HG02623 (cell line): ENCODE measurements at regions not wholly inside any gene's neighbourhood (a gene's known extent, or its start where the extent isn't known, plus 50 kb on each side); places are given as distances from the start of the nearest gene placed in this dataset.
A peak's percentile ranks its signal among the peaks of the same experiment; 100 is the strongest.

Source experiments
- ATAC-seq: cut with Tn5 transposase; IDR thresholded peaks from one replicate; pipeline ENCODE4 v1.9.1; 2021; ENCODE audit warnings: moderate library complexity; ENCODE audit not compliant: unreplicated experiment

DNA sequence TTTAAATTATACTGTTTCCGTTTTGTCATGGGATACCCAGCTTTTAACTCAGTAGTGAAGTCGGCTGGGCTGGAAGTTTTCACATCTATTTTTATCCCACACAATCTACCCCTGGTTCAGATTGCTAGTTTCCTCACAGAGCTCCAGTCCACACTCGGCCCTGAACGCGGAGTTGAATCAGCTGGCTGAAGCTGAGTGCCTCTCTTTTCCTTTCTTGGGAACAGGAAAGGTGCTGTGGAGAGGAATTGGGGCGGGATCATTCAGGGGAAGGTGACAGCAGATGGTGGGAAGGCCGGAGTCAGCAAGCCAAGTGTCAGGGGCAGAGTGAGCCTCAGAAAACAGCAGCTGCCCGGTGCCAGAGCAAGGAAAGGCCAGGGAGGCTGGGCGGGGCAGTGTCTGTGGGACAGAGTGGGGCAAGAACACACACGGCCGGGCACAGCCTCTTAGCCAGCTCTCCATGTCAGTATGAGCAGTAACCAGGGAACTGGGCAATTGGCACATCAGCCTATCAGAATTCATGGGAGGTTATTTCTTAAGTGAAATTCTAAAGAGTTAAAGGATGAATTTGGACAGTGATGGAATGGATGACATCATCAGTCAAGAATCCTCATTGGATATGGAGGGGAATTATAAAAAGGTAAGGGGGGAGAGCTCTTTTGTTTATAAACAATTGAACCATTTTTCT is 135.7 kb upstream of the IL12A start:
- no peak for ATAC-seq

DNA sequence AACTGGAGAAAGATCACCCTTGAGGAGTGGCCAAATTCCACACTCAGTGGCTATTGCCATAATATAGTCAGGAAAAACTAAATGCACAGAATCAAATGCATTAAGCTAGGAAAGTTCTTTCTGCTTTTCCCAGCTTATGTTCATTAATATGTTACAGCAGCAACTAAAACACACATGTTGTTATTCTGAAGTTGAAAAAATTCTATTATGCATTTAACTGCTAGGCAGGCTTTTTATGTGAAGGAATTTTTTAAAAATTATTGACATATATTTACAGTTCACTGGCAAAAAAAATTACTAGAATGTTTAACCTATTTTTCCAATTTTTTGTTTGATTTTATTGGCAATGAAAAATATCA is 135.2 kb upstream of the IL12A start:
- ATAC-seq: no peak

DNA sequence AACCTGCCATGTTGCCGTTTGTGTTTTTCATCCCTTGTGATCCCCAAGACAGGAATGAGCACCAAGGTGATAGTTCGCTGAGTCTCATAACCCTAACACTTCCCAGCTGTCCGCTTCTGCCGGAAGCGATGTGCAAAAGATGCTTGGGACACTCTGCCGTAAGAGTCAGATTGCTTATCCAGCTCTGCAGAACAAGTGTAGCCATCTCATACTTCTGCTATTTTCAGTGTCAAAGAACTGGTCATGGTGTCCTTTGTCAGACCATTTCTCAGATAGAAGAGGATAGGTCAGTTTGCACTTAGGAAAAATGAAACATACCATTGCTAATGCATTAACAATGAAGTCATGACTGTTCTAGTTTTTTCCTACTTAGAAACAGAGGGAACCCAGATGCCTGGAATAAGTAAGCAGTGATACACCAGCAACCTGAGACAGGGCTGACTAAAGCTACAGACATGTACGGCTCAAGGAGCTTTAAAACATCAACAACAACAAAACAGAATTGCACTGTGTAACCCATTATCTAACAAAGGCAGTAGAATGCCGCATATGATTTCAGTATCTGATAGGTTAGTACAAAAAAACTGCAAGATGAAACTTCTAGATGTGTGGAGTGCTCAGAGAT is 134.0 kb upstream of the IL12A start:
- ATAC-seq: no peak

GRCh38 chr3:159855599-159856346 is 132.9 kb upstream of the IL12A start:
- ATAC-seq: no peak

DNA sequence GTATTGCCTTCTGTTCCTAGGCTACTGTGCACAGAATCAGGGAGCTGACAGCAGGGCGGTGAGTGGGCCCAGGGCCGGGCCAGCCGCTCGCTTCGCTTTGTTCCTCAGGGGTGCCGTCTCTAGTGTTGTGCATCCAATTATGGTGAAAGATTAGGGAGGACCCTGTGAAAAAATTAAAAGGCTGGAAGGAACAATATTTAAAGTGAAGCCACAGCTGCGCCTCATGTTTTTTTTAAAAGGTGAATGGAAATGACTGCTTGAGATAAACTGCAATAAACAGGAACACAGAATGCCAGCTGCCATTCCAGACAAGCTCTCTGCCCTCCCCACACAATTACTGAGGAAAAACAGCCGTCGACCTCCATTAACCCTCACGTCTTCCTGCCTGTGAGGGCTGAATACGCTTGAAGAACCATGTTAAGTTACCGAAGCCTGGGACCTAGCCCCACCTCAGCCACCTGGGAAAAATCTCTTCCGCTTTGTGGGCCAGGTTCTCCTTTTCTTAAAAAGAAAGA is 132.0 kb upstream of the IL12A start:
- ATAC-seq: no peak

- ATAC-seq: no peak
Measured at GRCh38 chr3:159857840-159858239, 130.8 kb upstream of the IL12A start.

DNA sequence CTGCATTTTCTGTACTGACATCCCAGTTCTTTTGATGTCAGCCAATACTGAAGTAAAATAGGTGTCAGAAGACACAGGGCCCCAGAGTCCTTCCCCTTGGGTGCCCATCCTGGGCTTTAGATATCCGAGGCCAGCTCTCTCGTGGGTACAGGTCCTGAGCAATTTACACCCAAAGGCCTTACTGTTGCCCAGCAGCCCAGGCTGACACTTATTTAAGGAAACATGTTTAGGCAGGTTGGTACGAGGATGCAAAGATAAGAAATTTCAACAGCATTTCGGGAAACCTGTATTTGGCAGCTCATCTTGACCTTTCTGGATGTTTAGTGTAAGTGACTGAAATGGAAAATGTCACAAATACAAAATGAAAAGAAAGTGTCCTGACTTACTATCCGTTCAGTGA is 130.0 kb upstream of the IL12A start:
- no peak for ATAC-seq

GRCh38 chr3:159859424-159859823 is 129.2 kb upstream of the IL12A start:
- ATAC-seq: no peak

- ATAC-seq: no peak
Measured at GRCh38 chr3:159859836-159860235, 128.8 kb upstream of the IL12A start.

- no peak for ATAC-seq
Measured at GRCh38 chr3:159860269-159861116, 128.1 kb upstream of the IL12A start.

- peak; percentile 75 for ATAC-seq
Measured at GRCh38 chr3:159861369-159861987, 127.2 kb upstream of the IL12A start.

- ATAC-seq: no peak
Measured at GRCh38 chr3:159865041-159865579, 123.5 kb upstream of the IL12A start.

- ATAC-seq: no peak
Measured at GRCh38 chr3:159866201-159866746, 122.4 kb upstream of the IL12A start.

DNA sequence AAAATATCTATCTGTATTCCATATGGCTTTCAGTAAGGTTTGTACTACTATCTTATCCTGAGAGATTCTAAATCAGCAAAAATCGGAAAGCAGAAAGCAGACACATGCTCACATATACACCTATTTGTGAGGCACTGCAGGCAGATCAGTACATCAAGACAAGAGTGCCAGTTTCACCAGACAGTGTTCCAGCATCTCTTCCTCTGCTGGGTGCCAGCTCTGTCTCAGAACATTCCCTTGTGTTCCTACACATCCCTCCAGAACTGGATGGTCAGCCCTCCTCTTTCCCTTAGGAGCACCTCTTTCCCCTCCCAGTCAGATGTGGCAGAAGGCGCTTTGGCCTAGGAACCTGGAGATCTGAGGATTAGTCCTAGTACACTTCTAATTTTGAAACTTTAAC is 121.3 kb upstream of the IL12A start:
- ATAC-seq: no peak

DNA sequence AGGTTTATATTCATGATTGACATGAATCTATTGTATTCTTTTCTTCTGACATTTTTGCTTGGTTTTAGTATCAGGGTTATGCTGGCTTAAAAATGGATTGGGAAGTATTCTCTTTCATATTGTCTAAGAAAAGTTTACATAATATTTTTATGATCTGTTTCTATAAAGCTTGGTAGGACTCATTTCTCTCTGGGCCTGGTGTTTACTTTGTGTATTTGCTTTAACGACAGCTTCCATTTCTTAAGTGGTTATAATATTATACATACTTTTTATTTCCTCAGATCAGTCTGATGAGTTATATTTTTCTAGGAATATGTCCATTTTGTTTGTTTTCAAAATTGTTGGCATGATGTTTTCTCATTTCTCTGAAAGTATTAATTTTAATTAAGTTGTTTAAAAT is 117.9 kb upstream of the IL12A start:
- no peak for ATAC-seq

DNA sequence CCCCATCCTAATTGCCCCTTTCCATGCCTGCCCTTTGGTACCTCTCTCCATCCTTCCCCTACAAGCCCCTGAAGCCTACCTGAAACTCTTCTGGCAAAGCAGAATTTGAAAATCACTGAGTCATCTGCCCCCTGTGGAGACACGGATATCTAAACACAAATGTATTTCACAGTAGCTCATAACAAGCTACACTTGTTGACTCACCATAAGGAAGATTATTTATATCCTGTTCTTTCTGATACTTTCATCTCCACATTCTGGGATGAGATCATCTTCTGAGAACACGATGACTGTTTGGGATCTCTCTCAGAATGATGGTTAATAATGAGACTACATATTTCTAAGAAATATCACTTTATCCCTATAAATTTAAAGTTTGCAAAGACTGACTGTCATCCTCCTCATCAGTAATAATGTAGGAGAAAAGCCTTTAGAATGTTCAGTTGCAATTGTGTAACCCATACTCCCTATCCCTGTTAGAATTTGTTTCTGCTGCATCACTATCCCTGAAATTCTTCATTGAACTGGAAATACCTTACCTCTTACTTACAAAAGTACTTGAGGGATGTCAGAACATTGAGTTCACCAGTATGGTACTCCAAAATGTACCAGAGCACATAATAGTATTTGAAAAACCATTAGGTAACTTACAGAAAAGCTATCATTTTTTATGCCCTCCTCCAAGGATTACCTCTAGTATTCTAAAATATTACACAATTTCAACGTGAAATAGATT is 116.1 kb upstream of the IL12A start:
- ATAC-seq: no peak

DNA sequence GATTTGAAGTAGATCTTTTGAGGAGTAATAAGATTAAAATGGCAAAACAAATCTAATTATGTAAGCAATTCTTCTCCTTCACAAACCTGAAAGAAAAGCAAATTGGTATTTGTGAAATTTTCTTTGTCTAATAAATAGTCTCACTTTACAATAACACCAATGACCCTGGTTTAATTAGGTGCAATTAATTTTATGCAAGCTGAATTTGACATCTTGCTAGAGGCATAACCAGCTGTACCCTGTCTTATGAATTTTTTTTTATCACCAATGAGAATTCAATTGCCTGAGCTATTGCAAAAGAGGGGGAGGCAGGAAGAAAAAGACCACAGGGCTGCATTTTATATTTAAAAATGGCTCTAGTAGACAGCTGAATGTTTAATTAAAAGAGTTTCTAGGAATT is 113.5 kb upstream of the IL12A start:
- no peak for ATAC-seq

DNA sequence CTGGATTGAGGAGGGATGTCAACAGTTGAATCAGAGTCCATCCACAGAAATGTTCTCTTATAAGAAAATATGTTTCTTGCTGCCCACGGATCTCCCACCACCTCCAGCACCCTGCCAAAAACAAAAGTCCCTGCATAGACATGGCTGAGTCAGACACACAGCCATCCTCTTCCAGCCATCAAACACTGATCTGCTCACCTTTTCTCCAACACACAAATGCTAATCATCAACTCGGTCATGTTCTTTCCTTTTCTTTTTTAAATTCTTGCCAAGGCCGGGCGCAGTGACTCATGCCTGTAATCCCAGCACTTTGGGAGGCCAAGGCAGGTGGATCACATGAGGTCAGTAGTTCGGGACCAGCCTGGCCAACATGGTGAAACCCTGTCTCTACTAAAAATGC is 110.7 kb upstream of the IL12A start:
- ATAC-seq: no peak

GRCh38 chr3:159879146-159879545 is 109.5 kb upstream of the IL12A start:
- ATAC-seq: no peak
